Lung microvascular endothelial cell (primary cell): ENCODE measurements at regions not wholly inside any gene's neighbourhood (a gene's known extent, or its start where the extent isn't known, plus 50 kb on each side); places are given as distances from the start of the nearest gene placed in this dataset.
"Not testable (repeated sequence)": the region's sequence is repeated elsewhere in the genome, so short reads cannot be mapped to it uniquely, and the experiment has no call there.

Experiments used
- DNase-seq, 2 donors: peaks; one replicate each; pipeline versions ENCODE4 v3.0.0 to v3.0.0-alpha.2; 2010; ENCODE audit warnings: low read depth in 2 of 2

- peak; percentile 37 to 89 for DNase-seq
Observed at GRCh38 chr10:32141018-32141807, 85.0 kb upstream of the KIF5B start.

DNA sequence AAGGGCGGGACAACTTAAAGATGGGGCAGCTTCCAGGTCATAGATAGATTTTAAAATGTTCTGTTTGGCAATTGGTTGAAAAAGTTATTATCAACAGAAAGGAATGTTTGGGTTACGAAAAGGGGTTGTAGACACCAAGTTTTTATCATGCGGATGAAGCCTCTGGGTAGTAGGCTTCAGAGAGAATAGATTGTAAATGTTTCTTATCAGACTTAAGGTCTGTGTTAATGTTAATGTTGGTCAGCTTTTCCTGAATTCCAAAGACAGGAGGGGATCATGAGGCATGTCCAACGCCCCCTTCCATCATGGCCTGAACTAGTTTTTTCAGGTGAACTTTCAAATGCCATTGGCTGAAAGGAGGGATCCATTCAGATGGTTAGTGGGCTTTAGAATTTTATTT lies 84.2 kb upstream of the KIF5B start:
- DNase-seq: no peak

- peak; percentile 82 to 96 for DNase-seq
Observed at GRCh38 chr10:32139223-32140073, 83.2 kb upstream of the KIF5B start.

GRCh38 chr10:32136927-32137326 lies 80.7 kb upstream of the KIF5B start:
- not testable (repeated sequence) for DNase-seq

DNA sequence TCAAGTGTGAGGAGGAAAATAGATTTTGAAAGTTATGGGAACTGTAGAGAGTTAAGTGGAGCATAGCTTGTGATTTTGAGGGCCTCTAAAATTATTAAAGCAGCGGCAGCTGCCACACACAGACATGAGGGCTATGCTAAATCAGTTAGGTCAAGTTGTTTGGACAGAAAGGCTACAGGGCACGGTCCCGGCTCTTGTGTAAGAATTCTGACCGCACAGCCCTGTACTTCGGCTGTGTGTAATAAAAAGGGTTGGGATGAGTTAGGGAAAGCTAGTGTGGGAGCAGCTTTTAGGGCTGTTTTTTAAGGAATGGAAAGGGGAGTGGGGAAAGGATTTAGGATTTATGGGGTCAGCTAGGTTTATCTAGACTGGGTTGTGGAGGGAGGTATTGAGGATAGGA lies 79.6 kb upstream of the KIF5B start:
- DNase-seq: not testable (repeated sequence)

DNA sequence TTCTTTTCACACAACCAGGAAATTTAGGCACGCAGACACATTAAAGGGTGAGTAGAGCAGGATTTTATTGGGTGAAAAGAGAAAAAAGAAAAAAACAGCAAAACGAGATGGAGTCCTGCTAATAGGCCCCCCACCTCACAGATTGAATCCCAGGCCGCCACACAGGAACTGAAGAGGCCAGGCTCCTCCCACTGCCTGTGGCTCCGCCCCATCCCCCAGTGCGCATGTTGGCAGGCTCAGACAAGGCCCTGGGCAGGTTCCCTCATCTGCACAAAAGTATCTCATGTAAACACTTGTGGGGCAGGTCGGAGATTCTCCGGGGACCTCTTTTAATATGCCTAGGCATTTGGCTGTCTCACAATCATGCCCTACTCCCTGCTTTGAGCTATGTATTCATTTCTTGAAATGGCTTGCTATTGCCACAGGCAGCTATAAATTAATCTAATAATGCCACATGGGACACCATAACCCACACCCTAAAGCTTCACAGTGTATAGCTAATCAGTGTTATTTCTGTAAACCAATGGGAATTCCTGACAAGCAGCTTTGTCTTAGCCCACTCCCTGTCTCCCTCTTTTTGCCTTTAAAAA lies 76.2 kb upstream of the KIF5B start:
- DNase-seq: no peak

DNA sequence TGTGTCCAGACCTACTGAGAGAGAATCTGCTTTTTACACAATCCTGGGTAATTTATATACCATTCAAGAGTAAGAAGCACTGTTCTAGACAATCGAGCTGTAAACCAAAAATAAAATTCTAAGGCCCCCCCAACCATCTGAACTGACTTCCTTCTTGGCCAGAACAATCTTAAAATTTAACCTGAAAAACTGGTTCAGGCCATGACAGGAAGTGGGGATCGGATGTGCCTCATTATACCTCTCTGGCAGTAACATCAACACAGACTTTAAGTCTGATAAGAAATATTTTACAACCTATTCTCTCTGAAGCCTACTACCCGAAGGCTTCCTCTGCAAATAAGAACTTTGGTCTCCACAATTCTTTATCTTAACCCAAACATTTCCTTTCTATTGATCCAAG lies 75.2 kb upstream of the KIF5B start:
- peak in 1 of 2 donors; percentile 44 for DNase-seq

- DNase-seq: no peak
Observed at GRCh38 chr10:32130788-32131187, 74.6 kb upstream of the KIF5B start.

- DNase-seq: no peak
Observed at GRCh38 chr10:32125023-32125422, 68.8 kb upstream of the KIF5B start.

DNA sequence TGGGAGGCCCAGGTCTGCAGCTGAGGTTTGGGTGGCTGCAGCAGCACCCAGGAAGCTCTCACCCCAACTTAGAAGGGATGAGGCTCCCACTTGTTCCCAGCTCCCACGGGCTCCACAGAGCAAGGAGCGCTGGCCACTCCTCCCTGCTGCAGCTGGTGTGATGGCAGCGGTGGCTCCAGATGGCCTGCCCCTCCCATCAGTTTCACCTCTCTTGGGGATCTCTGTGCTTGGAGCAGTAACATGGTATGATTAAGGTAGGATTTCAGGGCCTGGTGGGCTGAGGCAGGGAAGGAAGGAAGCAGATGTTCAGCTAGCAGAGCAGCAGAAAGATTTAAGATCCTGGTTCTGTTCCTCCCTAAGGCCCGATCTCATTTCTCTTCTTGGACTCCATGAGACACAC lies 66.8 kb upstream of the KIF5B start:
- DNase-seq: no peak

- DNase-seq: no peak
Observed at GRCh38 chr10:32121648-32122047, 65.4 kb upstream of the KIF5B start.

GRCh38 chr10:32120147-32120546 lies 63.9 kb upstream of the KIF5B start:
- no peak for DNase-seq

DNA sequence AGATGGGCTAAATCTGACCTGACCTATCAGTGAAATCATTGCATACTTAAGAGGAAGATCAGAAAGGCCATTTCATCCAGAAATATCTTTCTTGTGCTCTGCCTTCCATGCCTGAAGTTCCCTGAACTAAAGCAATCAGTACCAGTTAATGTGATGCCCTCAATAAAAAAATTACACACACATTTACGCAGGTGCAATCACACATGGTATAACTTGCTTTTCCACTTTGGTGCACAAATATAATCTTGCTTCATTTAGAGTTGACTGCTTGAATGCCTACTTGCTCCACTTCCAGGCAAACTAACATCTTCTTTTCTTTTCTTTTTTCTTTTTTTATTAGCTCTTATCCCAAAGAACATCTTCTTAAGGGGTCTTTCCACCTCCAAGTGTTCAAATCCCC lies 58.3 kb upstream of the KIF5B start:
- DNase-seq: no peak

DNA sequence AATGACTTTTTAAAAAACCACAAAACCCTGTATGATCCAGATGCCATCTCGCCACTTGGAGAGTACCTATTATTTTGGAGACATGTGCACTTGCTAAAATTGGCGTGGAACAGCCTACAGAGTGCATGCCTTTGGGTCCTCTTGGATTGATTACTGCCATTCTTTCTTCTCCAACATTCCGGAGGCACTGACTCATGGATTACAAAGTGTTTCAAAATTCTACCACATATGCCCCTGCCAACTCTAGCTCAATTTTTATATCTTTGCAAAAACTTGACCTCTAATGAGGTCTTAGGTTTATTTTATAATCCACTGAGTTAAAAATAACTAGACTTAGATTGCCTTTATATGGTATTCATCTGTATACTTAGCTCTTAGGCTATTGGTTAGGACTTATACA lies 55.8 kb upstream of the KIF5B start:
- peak in 1 of 2 donors; percentile 35 for DNase-seq

- DNase-seq: no peak
Observed at GRCh38 chr10:32111585-32111984, 55.4 kb upstream of the KIF5B start.

DNA sequence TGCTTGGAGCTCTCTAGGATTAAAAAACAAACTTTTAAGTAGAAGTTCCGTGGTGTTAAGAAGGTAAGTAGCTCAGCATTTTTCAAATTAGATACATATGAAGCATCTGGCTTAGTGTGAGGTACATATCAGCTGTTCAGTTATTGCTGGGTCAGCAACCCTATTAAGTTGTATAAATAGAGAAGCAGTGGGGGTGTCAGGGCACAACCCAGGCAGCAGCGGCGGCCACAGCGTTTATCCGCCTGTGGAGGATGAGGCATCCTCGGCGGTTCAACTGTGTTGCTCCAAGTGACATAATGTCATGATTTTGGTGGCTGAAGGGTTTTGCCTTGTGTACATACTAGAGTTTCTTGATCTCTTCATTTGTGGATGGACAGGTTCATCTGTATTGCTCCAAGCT lies 54.6 kb upstream of the KIF5B start:
- DNase-seq: no peak

DNA sequence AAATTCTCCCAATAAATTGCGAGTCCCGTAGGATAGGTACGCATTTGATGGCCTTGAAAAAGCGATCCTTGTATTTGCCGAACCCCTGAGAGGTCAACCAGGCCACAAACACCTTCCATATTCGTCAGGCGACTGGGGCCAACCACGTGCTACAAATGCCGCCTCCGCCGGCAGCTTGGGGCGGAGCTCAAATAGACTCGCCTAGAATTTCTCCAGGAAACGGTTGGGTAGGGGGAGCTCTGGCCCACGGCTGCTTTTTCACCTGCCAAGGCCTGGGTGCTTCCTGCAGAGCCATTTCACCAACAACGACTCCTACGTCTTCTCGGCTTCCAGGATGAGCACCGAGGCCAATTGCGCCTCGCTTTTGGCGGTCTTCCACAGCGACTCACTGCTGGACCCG lies 53.4 kb upstream of the KIF5B start:
- no peak for DNase-seq
